ENCODE measurements at regions not wholly inside any gene's neighbourhood (a gene's known extent, or its start where the extent isn't known, plus 50 kb on each side); places are given as distances from the start of the nearest gene placed in this dataset.
"Not testable (repeated sequence)": the region's sequence is repeated elsewhere in the genome, so short reads cannot be mapped to it uniquely, and the experiment has no call there.

- no peak for DNase-seq
Measured at GRCh38 chr9:13939701-13940490, 374.0 kb downstream of the NFIB start.

- no peak for DNase-seq
Measured at GRCh38 chr9:13939134-13939533, 374.8 kb downstream of the NFIB start.

GRCh38 chr9:13934416-13934815, 379.5 kb downstream of the NFIB start:
- DNase-seq: no peak

- no peak for DNase-seq
Measured at GRCh38 chr9:13933268-13933656, 380.7 kb downstream of the NFIB start.

GRCh38 chr9:13932528-13933267, 381.2 kb downstream of the NFIB start:
- DNase-seq: no peak

- no peak for DNase-seq
Measured at GRCh38 chr9:13929013-13929412, 384.9 kb downstream of the NFIB start.

- DNase-seq: no peak
Measured at GRCh38 chr9:13923381-13923780, 390.6 kb downstream of the NFIB start.

GRCh38 chr9:13920557-13920956, 393.4 kb downstream of the NFIB start:
- DNase-seq: no peak

GRCh38 chr9:13919401-13919800, 394.5 kb downstream of the NFIB start:
- DNase-seq: no peak

- no peak for DNase-seq
Measured at GRCh38 chr9:13917534-13917933, 396.4 kb downstream of the NFIB start.

GRCh38 chr9:13915591-13916301, 398.2 kb downstream of the NFIB start:
- DNase-seq: no peak

GRCh38 chr9:13915131-13915530, 398.8 kb downstream of the NFIB start:
- no peak for DNase-seq

- no peak for DNase-seq
Measured at GRCh38 chr9:13911473-13911872, 402.5 kb downstream of the NFIB start.

GRCh38 chr9:13907842-13908241, 406.1 kb downstream of the NFIB start:
- DNase-seq: not testable (repeated sequence)

GRCh38 chr9:13904746-13905145, 409.2 kb downstream of the NFIB start:
- no peak for DNase-seq

- DNase-seq: no peak
Measured at GRCh38 chr9:13904311-13904710, 409.6 kb downstream of the NFIB start.

GRCh38 chr9:13902286-13903066, 411.5 kb downstream of the NFIB start:
- DNase-seq: no peak

- DNase-seq: no peak
Measured at GRCh38 chr9:13901176-13901575, 412.8 kb downstream of the NFIB start.

- no peak for DNase-seq
Measured at GRCh38 chr9:13900449-13900848, 413.5 kb downstream of the NFIB start.

GRCh38 chr9:13899924-13900323, 414.0 kb downstream of the NFIB start:
- no peak for DNase-seq

GRCh38 chr9:13898957-13899356, 415.0 kb downstream of the NFIB start:
- DNase-seq: no peak

GRCh38 chr9:13896922-13897835, 416.8 kb downstream of the NFIB start:
- no peak for DNase-seq
